K562 (cell line): ENCODE measurements at regions not wholly inside any gene's neighbourhood (a gene's known extent, or its start where the extent isn't known, plus 50 kb on each side); places are given as distances from the start of the nearest gene placed in this dataset.

Experiments used
- CEBPB ChIP-seq: fragments of 450-650 bp; IDR thresholded peaks from 2 replicates; pipeline ENCODE4 v1.6.1; 2016; ENCODE audit warnings: missing genetic modification characterization, missing compliant biosample characterization
- FOXP1 ChIP-seq: sonication (generic); formaldehyde crosslinking; IDR thresholded peaks from 2 replicates; pipeline ENCODE4 v1.8.0; 2022; ENCODE audit warnings: mild to moderate bottlenecking, missing genetic modification reagents
- MAZ ChIP-seq, 2 experiments: fragments of 450-650 bp in 1 of 2; sonication (generic) in 1 of 2; formaldehyde crosslinking; IDR thresholded peaks in 1 of 2; conservative IDR thresholded peaks in 1 of 2; 2 replicates each; pipeline versions ENCODE4 v1.4.0 to v1.5.0; 2020; ENCODE audit warnings: mild to moderate bottlenecking in 1 of 2, missing genetic modification reagents in 1 of 2
- MXI1 ChIP-seq: IDR thresholded peaks from 2 replicates; pipeline ENCODE4 v1.6.1; 2011; ENCODE audit warnings: low read depth, mild to moderate bottlenecking, improper control_type of control experiment, low read length
- NFATC3 ChIP-seq: fragments of 450-650 bp; IDR thresholded peaks from 2 replicates; pipeline ENCODE4 v1.6.1; 2017; ENCODE audit warnings: mild to moderate bottlenecking
- PHF21A ChIP-seq: fragments of 450-650 bp; IDR thresholded peaks from 2 replicates; pipeline ENCODE4 v1.6.1; 2017; ENCODE audit warnings: low read depth, borderline replicate concordance
- PHF8 ChIP-seq: fragments of 200-600 bp; sonication (generic); IDR thresholded peaks from 2 replicates; pipeline ENCODE4 v1.6.1; 2012; ENCODE audit warnings: mixed run types, mild to moderate bottlenecking, inconsistent platforms, low read length, moderate library complexity, borderline replicate concordance
- TAF9B ChIP-seq: fragments of 450-650 bp; IDR thresholded peaks from 2 replicates; pipeline ENCODE4 v1.6.1; 2018; ENCODE audit warnings: mild to moderate bottlenecking; ENCODE audit not compliant: partially characterized antibody
- ZFP91 ChIP-seq: sonication (generic); formaldehyde crosslinking; IDR thresholded peaks from 2 replicates; pipeline ENCODE4 v1.8.0; 2022; ENCODE audit warnings: mild to moderate bottlenecking, missing genetic modification reagents
- TF ChIP-seq, protein P1 (sequence below), 3 experiments: IDR thresholded peaks in 2 of 3; conservative IDR thresholded peaks in 1 of 3; 2 replicates each; pipeline ENCODE4 v1.5.1; 2011 to 2012; ENCODE audit warnings: low read length in 3 of 3, mild to moderate bottlenecking in 3 of 3, control low read depth in 2 of 3, improper control_type of control experiment in 1 of 3, inconsistent platforms in 1 of 3, low read depth in 1 of 3, mixed read lengths in 1 of 3, moderate library complexity in 1 of 3; ENCODE audit not compliant: insufficient read depth in 2 of 3

- TF ChIP-seq MAZ (CRISPR knock-in tag; conservative IDR thresholded peaks at IDR 0.05 in 1 of 2, IDR thresholded peaks at IDR 0.05 in 1 of 2) (no peak), PHF8 (no peak), CEBPB (tag) (no peak), ZFP91 (CRISPR knock-in tag) (no peak), TAF9B (no peak), FOXP1 (CRISPR knock-in tag) (no peak), MXI1 (no peak), PHF21A (no peak), NFATC3 (no peak)
- TF ChIP-seq, protein P1, sequence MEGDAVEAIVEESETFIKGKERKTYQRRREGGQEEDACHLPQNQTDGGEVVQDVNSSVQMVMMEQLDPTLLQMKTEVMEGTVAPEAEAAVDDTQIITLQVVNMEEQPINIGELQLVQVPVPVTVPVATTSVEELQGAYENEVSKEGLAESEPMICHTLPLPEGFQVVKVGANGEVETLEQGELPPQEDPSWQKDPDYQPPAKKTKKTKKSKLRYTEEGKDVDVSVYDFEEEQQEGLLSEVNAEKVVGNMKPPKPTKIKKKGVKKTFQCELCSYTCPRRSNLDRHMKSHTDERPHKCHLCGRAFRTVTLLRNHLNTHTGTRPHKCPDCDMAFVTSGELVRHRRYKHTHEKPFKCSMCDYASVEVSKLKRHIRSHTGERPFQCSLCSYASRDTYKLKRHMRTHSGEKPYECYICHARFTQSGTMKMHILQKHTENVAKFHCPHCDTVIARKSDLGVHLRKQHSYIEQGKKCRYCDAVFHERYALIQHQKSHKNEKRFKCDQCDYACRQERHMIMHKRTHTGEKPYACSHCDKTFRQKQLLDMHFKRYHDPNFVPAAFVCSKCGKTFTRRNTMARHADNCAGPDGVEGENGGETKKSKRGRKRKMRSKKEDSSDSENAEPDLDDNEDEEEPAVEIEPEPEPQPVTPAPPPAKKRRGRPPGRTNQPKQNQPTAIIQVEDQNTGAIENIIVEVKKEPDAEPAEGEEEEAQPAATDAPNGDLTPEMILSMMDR (IDR thresholded peaks at IDR 0.05 in 2 of 3, conservative IDR thresholded peaks at IDR 0.05 in 1 of 3; ENCODE audit: insufficient read depth in 2 of 3, low read depth in 1 of 3, low read length in 3 of 3): no peak
Measured at GRCh38 chr3:148178503-148178902, 519.2 kb upstream of the AGTR1 start.
